ENCODE measurements at regions not wholly inside any gene's neighbourhood (a gene's known extent, or its start where the extent isn't known, plus 50 kb on each side); places are given as distances from the start of the nearest gene placed in this dataset.
"Not testable (repeated sequence)": the region's sequence is repeated elsewhere in the genome, so short reads cannot be mapped to it uniquely, and the experiment has no call there.

- no peak for DNase-seq
Observed at GRCh38 chr13:21879263-21879914, 208.5 kb downstream of the FGF9 start.

DNA sequence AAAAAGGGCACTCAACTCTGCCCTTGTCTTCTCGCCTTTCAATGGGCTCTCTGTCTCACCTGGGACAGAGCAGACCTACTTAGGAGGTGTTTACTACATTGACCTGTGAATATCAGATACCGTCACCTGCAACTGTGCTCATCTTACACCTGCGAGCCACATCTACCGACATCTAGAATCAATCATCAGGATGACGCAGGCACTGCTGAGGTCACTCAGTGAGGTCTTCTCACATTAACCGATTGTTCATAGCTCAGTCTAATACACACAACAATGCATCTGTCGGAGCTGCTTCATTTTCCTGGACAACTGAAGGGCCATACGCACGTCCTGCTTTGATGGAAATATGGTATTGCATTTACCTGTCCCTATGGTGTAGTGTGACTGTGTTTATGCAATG, 211.9 kb downstream of the FGF9 start:
- no peak for DNase-seq

GRCh38 chr13:21883713-21884112, 212.8 kb downstream of the FGF9 start:
- no peak for DNase-seq

GRCh38 chr13:21884299-21884909, 213.5 kb downstream of the FGF9 start:
- DNase-seq = no peak

GRCh38 chr13:21884965-21885567, 214.2 kb downstream of the FGF9 start:
- no peak for DNase-seq

DNA sequence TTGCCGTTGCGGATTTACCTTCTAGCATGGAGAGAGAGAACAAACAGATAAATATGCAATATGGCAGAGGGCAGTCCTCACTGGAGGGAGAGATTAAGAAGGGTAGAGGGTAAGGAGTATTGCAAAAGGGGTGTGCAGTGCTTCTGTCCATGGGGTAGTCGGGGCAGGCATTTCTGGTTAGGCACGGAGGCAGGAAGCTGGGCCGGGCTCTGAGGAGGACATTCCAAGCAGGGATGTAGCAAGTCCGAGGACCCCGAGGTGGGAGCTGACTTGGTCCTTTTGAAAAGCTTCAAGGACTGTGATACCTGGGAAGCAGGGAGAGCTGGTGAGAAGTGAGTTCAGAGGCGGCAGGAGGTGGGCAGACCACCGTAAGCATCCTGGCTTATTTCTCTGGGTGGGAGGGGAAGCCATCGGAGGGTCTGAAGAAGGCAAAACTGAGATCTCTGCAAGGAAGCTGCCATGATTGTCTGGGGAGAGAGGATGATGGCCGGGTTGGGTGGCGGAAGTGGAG, 214.9 kb downstream of the FGF9 start:
- no peak for DNase-seq

GRCh38 chr13:21889651-21890050, 218.8 kb downstream of the FGF9 start:
- DNase-seq = no peak

- not testable (repeated sequence) for DNase-seq
Observed at GRCh38 chr13:21890220-21890619, 219.3 kb downstream of the FGF9 start.

DNA sequence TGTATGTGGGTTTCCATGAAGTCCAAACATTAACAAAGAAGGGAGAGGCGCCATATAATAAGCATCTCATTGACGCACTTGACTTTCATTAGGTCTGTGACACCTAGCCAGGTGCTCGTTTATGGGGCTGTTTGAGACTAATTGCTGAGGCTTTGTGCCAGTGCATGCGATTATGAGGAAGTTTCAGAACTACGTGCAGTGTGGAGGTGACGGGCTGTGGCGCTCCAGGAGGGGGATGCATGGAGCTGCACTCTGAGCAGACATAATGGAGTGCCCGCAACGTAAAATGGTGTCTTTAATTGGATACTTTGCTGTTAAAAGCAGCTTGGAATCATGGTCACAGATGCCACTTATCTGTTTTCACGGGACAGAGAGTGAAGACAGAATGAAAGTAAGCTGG, 223.2 kb downstream of the FGF9 start:
- DNase-seq = no peak

- no peak for DNase-seq
Observed at GRCh38 chr13:21894703-21895699, 224.1 kb downstream of the FGF9 start.

GRCh38 chr13:21895779-21896178, 224.9 kb downstream of the FGF9 start:
- no peak for DNase-seq

GRCh38 chr13:21897161-21897560, 226.3 kb downstream of the FGF9 start:
- no peak for DNase-seq

- DNase-seq = no peak
Observed at GRCh38 chr13:21898459-21898858, 227.6 kb downstream of the FGF9 start.

- no peak for DNase-seq
Observed at GRCh38 chr13:21898945-21899344, 228.1 kb downstream of the FGF9 start.

DNA sequence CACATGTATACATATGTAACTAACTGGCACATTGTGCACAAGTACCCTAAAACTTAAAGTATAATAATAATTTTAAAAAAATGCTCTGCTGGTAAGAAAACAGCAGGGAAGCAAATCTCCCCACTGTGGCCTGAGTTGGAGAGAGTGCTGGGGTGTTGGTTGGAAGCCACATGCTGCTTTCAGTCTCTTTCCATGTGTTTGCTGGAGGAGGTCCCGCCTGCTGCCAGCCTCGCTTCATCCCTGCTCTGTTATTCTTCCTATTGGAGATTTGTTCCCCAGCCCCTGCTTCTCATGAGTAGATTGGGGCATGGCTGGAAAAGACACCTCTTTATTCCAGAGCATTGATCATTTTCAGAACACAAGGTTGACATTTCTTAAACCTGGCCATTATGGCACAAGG, 230.5 kb downstream of the FGF9 start:
- no peak for DNase-seq

DNA sequence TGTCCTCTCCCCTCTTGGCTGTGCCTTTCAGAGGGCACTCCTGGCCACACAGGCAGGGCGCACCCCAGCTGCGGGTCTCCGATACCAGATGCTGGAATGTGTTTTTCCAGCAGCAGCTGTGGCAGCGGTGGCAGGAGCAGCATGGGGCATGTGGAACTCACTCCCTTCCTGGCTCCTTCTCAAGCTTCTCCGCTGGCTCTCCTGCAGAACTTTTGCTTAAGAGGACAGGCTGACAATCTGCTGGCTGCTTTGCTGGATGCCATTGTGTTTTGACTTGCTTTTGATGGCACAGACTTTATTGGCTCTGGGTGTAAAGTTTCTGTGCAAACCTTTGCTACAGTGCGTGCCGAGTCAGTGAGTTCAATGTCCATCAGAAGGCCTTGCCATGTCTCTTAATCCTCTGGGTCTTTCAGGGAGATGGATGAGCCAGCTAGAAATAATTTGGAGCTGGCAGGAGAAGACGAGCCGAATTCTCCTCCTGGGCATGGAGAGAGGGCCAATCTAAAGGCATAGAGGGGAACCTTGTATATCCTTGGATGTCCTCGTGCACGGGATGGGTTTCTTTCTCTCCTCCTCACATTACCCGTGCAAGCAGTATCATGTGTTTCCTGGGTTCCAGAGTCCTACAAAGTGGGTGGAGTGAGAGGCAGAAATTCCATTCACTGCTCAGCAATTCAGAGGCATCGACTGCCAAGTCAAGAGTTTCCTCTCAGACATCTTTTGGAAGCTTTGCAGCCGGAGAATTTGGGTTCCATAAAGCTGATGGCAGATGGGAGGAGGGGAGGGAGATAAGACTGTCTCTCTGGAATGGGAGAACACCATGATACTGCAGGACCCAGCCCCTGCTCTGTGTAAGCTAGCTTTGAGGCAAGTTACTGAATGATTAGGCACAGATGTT, 231.2 kb downstream of the FGF9 start:
- peak; percentile 68 to 70 for DNase-seq

- DNase-seq = no peak
Observed at GRCh38 chr13:21902709-21903098, 231.8 kb downstream of the FGF9 start.

DNA sequence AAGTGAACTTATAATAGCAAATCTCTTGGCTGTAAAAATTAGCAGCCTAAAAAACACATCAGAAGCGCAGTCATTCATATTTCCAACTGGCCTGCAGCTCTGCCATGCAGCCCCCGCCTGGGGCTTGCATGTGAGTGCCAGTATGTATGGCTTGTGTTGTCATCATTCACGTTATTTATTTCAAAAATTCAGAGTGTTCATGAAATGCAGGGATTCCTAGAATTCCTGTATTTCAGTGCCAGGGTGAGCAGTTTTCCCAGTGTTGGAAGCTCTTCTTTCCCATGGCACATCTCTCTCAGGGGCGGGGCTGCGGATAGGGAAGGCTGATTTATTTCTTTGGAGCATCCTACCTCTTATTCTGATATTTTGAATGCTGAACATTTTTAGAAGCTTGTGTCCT, 234.6 kb downstream of the FGF9 start:
- DNase-seq = no peak

- DNase-seq = no peak
Observed at GRCh38 chr13:21909331-21909730, 238.5 kb downstream of the FGF9 start.

GRCh38 chr13:21910546-21910945, 239.7 kb downstream of the FGF9 start:
- DNase-seq = no peak

All from right lung (tissue), 2 donors.